ENCODE measurements at regions not wholly inside any gene's neighbourhood (a gene's known extent, or its start where the extent isn't known, plus 50 kb on each side); places are given as distances from the start of the nearest gene placed in this dataset.
"Not testable (repeated sequence)": the region's sequence is repeated elsewhere in the genome, so short reads cannot be mapped to it uniquely, and the experiment has no call there.

DNA sequence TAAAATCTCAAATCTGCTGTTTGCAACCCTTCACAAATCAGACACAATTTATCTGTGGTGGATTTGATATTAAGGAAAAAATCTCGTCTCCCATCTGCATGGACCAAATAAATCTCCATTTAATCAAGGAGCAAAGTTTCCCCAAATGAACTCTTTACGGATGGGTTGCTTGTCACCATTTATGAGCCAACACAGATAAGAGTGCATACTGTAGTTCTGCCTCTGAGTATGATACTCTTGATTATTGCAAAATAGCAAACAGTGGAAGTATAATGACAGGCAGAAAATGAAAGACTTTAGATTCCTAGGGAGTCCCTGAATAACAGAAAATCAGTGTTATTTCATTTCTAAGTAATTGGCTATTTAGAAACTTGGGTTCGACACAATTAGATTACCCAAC lies 1395.9 kb downstream of the FAM181B start:
- DNase-seq (ENCODE audit: extremely low read depth in 1 of 2, low read depth in 1 of 2) = no peak

DNA sequence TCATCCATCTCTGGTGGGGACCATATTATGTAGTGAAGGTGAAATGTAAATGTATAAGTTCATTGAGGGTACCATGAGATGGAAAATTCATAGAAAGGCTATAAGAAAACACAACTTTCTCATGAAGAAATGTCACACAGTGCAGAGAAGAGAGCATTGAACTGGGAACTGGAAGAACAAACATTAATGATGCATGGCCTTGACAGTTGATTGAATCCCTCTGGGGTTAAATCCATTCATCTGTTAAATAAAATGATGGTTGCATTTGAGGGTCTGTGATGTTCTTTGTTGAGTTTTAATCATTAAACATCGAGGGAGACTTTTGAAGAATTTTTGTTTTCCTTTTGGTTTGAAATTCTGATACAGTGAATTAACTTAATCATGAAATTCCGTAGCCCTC lies 1401.4 kb downstream of the FAM181B start:
- no peak for DNase-seq (ENCODE audit: extremely low read depth in 1 of 2, low read depth in 1 of 2)

DNA sequence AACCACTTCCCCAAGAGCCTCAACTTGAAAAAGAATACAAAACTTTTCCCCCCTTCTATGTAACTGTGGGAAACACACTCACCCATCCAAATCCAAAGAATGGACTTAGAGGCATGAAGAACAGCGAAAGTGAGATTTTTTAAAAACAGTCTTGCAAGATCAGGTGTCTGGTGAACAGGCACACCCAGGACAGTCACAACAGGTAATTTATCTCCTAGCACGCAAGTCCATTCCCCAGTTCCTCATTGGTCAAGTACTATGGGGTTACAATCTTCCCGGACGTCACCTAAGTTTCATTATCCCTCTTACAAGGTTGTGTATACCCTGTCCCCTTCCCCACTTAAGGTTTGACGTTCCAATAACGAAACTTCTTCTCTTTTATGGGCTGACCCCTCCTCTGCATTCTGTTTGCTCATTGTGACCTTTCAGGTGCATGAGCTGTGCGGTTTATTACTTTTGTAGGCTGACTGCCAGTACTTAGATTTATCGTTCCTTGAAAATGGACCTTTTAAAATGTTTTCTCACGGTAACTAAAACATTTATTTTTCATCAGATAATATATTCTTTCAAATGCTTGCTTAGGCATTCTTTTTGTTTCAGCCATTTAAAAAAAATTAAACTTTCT lies 1401.9 kb downstream of the FAM181B start:
- no peak for DNase-seq (ENCODE audit: extremely low read depth in 1 of 2, low read depth in 1 of 2)

DNA sequence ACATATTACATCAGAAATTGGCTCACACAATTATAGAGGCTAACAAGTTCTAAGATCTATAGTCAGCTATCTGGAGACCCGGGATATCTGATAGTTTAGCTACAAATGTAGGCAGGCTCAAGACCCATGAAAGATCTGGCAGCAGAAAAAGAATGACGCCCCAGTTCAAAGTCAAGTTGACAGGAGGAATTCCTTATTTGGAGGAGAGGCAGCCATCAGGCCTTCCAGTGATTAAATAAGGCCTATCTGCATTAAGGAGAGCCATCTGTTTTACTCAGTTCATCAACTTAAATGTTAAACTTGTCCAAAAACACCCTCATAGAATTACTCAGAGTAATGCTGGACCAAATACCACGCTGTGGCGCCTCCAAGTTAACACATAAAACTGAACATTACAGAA lies 1402.6 kb downstream of the FAM181B start:
- DNase-seq (ENCODE audit: extremely low read depth in 1 of 2, low read depth in 1 of 2) = no peak

DNA sequence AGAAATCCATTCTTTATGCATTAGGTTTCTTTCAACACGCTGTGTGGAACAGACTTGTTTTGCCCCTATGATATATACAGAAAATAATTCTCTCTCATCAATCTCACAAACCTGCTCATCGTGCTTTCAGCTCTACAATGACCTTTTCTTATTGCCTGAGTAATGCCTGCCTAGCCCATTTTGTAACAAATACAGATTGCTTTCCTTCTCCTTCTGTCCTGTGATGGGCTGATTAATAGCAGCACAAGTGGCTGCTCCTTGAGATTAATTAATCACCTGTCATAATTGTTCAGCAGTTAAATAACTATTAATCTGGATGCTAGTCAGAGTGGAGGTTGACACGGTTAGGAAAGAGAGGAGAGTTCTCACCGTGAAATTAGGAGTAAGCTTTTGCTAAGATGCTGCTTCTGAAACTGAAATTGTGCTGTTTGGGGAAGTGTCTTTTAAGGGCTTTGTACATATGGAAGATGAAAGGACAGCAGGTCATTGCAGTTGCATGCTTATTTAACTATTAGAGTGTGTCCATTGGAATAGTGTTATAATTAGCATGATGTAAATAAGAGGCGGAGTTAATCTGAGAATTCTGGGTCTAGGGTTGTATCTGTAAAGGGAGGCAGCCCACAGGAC lies 1430.5 kb downstream of the FAM181B start:
- no peak for DNase-seq (ENCODE audit: extremely low read depth in 1 of 2, low read depth in 1 of 2)

DNA sequence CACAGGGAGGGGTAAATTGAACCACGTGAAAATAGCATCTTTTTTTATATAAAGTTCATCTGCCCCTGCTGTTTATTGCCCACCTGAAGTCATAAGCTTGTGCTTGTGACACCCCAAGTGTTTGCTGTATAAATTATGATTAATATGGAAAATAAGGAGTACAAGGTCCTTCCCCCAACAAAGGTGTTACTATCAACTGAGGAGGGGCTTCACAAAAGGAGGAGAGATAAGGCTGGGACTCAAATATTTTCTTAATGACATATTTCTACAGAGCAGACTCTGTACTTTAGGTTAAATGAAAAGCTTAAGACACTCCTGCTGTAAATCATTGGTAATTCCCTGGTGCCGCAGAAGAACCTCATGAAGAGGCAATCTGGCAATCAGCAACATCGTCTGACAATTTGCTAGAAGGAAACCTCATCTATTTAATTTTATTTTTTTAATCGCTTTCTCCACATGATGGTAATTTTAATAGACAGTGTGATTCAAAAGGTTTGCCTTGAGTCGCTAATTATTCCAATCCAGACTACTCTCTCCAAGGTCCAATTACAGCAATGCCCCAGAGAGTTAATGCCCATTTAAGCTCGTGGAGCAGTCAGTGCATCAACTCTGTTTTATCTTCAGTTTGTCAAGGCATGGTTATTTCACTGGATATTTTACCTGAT lies 1432.4 kb downstream of the FAM181B start:
- no peak for DNase-seq (ENCODE audit: extremely low read depth in 1 of 2, low read depth in 1 of 2)

DNA sequence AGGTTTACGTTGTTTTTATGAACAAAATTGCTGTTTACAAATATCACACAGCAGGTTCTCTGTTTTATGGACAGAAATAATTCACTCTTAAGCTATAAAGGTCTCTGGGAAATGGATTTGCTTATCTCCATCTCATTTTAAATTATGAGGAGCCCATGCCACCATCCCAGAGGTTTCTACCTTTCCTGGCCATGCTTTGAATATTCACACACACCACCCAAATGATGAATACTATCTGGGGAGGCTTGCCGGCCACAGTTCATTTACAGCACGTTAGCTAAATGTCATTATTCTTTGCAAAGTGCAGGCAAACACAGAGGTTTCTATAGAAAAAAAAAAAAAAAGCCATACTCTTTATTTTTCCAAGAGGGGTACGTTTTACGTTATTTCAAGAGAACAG lies 1446.7 kb downstream of the FAM181B start:
- DNase-seq (ENCODE audit: extremely low read depth in 1 of 2, low read depth in 1 of 2) = no peak

DNA sequence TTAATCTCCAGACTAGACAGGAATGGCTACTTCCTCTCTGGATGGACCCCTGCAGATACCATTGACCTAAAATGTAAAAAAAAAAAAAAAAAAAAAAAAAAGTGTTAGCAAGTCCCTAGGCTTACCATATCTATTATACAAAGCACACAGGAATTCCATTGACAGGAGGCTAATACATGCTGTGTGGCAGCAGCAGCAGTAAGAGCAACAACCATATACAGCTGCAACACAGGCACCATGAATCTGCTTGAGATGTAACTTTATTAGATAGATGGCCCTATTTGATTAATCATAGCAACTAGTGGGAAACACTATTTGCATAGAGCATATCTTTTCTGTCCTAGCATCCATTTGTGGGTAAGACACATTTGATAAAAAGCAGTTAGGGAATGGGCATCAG lies 1447.1 kb downstream of the FAM181B start:
- no peak for DNase-seq (ENCODE audit: extremely low read depth in 1 of 2, low read depth in 1 of 2)

DNA sequence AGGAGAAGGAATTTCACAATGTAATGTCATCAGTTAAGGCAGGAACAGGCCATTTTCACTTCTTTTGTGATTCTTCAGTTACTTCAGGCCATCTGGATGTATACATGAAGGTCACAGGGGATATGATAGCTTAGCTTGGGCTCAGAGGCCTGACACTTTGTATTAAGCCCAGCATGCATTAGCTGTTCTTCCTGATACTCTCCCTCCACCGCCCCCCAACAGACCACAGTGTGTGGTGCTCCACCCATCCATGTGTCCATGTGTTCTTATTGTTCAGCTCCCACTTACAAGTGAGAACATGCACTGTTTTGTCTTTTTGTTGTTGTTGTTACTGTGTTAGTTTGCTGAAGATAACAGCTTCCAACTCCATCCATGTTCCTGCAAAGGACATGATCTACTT lies 1453.4 kb downstream of the FAM181B start:
- not testable (repeated sequence) for DNase-seq (ENCODE audit: extremely low read depth in 1 of 2, low read depth in 1 of 2)

DNA sequence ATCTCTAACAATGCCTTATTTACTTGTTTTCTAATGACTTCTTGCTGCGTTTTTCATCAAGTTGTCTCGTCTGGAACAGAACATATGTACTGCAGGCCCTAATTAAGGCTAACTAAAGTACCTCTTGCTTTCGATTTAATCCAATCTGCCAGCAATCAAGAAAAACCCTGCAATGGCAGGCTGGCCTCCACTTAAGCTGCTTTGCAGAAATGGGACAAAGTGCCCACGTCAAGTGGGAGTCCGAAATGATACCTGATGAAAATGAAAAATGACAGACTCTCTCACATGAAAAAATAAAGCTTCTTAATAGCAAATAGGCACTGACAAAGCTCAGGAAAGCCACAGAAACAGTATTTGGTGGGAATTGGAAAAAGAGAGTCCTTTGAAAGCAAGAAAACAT lies 1454.7 kb downstream of the FAM181B start:
- no peak for DNase-seq (ENCODE audit: extremely low read depth in 1 of 2, low read depth in 1 of 2)

DNA sequence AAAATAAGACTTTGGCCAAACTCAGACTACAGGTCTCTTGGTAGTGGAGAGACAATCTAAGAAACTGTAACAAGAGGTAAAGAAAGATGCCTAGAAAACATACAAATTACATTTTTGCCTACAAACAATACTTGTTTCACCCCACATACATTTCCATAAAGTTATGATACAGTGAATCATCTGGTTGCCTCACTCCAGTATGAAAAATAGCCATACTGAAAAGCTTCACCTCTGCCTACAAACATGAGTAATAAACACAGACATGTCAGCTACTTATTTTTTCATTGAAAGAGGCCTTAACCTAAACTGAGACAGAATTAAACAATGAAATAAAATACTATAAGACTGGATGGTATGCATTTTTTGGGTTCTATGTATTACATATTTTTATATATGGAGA lies 1463.0 kb downstream of the FAM181B start:
- no peak for DNase-seq (ENCODE audit: extremely low read depth in 1 of 2, low read depth in 1 of 2)

DNA sequence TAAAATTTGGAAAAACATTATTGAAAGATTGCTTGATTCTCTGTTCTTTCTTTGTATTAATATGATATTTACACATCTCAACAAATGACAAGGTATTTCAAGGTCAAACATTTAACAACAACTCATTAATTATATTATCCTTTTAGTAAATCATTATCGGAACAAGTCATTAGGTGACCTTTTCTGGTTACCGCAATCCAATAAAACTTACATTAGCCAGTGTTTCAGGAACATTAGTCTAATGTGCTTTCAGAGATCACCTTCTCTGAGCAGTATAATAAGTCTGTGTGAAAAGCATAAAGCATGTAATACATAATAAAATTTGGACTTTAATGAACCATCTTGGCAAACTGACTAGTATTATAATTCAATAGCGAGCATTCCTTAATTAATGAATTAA lies 1466.4 kb downstream of the FAM181B start:
- no peak for DNase-seq (ENCODE audit: extremely low read depth in 1 of 2, low read depth in 1 of 2)

DNA sequence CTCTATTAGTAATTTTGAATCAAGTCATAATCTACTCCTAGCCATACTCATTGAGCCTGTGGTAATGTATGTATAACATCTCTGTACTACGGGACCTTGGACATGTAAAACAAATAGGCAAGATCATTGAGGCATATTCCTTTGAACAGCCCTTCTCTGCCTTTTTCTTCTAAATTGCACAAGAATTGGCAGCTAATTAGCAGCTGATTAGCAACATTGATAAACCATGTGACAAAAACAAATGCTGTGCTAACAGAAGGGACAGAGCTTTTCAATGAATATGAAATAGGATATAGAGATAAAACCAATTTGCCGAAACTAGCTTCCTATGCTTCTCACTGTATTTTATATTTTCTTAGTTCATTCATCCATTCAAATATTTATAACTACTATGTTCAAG lies 1474.2 kb downstream of the FAM181B start:
- no peak for DNase-seq (ENCODE audit: extremely low read depth in 1 of 2, low read depth in 1 of 2)

DNA sequence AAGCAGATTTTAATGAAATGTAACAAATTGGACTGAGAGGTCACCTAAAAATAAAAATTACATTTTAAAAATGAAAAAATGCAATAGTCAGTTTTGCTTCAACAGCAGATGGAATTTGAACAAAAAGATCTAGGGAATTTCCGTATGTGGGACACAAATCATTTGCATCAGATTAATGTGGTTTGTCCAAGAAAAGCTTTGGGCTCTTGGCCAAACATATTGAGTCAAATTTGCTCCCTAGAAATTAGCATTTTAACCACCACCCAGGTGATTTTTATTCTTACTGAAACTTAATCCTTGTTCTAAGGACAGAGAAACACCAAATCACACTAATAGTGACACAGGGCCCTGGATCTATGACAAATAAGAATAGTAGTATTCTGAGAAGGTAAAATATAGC lies 1477.8 kb downstream of the FAM181B start:
- DNase-seq (ENCODE audit: extremely low read depth in 1 of 2, low read depth in 1 of 2) = no peak

DNA sequence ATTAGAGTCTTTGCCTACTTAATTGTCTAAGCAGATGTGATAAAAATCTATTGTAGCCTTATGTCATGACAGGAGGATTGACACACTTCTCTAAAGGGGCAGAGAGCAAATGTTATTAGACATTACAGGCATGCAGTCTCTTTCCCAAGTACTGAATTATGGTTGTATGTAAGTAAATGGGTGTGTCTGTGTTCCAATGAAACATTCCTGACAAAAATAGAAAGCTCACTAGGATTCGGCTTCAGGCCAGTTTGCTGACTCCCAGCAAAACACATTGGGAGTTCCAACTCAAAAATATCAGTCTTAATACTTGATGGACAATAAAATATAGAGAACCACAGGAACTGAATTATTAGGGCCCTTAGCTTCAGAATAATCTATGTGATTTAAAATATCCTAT lies 1480.4 kb downstream of the FAM181B start:
- no peak for DNase-seq (ENCODE audit: extremely low read depth in 1 of 2, low read depth in 1 of 2)

DNA sequence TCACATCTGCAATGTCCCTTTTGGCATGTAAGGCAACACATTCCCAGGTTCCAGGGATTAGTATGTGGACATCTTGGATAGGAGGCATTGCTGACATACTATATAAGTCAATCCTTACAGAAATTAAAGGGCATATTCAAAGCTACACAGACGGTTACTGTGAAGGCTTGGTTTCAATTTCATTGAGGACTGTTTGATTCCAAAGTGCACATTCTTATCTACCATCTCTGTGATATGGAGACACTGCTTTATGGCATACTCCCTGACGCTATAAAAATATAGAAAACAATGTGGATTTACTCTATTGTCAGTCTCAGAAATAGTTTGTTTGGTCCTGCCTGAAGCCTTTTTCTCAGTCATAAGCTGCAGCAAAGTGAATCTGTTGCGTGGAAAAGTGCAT lies 1486.7 kb downstream of the FAM181B start:
- DNase-seq (ENCODE audit: extremely low read depth in 1 of 2, low read depth in 1 of 2) = no peak

DNA sequence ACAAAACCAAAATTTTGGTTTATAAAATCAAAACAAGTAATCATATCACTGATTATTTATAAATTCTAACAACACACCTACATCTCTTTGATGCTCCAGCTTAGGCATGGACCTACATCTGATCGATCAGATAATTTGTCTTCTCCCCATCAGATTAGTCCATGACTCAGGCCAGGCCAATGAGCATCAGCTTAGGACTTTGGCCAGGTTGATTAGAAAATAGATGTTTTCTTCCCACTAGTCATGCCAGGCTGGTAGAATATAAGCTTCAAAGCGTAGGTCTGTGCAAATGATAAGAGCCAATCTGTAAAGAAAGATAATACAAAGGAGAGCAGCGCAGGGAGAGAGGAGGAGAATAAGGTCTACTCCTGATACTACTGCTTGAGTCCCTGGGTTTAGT lies 1487.9 kb downstream of the FAM181B start:
- no peak for DNase-seq (ENCODE audit: extremely low read depth in 1 of 2, low read depth in 1 of 2)

DNA sequence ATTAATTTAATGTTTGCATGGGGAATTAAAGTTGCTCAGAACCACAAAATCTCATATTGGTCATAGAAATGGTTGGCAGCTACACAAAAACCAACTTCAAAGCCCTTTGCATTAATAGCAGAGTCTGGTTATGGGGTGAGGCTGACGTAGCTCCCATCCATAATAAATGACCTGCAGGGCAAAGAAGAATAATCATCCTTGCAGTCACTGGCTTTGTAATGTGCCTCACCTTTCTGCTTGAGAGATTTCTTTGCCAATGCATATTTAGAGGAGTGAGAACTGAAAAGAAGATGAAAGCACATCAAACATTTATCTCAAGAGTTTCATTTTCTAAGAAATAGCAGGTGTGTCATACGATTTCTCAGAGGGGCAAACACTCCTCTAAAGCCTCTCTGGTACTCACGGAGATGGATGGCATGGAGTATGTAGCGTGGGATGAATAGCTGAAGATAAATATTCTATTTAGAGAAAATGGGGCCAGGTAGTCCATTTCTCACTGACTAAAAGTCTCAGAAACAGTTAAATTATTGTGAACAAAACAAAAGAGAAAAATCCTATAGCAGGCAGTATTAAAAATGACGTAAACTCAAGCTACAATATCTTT lies 1491.9 kb downstream of the FAM181B start:
- no peak for DNase-seq (ENCODE audit: extremely low read depth in 1 of 2, low read depth in 1 of 2)

DNA sequence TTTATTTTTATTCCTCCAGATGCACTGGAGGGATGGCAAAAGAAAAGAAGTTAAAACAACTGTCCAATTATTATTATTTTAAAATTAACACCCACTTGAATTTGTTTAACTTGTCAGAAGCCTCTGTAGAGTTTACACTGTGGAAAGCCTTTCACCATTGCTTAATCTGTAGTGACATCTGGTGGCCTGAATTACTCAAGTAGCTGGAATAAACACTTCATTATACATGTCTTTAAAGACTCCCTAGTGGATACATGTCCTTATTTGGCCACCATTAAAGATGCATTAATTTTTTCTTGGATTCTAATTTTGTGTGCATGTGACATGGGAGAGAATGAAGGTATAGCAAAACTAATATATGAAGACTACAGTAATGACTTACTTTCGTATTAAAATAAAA lies 1496.5 kb downstream of the FAM181B start:
- DNase-seq (ENCODE audit: extremely low read depth in 1 of 2, low read depth in 1 of 2) = no peak

DNA sequence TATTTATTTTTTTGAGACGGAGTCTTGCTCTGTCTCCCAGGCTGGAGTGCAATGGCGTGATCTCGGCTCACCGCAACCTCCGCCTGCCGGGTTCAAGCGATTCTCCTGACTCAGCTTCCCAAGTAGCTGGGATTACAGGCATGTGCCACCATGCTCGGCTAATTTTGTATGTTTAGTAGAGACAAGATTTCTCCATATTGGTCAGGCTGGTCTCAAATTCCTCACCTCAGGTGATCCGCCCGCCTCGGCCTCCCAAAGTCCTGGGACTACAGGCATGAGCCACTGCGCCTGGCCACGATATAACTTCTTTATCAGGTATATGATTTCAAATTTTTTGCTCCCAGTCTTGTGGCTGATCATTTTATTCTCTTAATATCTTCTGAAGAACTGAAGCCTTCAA lies 1506.3 kb downstream of the FAM181B start:
- not testable (repeated sequence) for DNase-seq (ENCODE audit: extremely low read depth in 1 of 2, low read depth in 1 of 2)

DNA sequence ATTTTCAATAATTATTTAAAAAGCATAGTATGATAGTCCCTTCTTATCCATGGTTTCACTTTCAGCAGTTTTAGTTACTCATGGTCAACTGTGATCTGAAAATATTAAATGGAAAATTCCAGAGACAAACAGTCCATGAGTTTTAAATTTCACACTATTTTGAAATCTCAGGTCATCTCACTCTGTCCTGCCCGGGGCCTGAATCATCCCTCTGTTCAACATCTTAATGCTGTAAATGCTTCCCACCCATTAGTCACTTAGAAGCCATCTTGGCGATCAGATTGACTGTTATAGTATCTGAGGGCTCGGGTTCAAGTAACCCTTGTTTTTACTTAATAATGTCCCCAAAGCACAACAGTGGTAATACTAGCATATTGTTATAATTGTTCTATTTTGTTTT lies 1509.3 kb downstream of the FAM181B start:
- no peak for DNase-seq (ENCODE audit: extremely low read depth in 1 of 2, low read depth in 1 of 2)

DNA sequence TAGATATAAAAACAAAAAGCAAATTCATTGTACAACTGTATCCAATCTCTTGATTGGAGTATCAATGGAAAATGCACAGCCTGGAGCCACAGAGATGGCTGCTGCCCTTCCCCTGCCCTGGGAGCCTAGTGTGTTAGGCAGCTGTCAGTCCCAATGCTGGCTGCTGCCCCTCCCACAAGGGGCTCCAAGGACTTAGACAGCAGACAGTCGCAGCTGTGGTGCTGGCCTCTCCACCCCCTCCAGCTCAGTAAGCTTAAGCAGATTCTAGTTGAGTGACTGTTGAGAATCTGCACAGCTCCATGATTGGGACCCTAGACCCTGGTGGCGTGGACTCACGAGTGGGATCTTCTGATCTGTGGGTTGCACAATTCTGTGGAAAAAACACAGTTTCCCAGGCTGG lies 1511.2 kb downstream of the FAM181B start:
- DNase-seq (ENCODE audit: extremely low read depth in 1 of 2, low read depth in 1 of 2) = no peak

All from activated CD8-positive, alpha-beta memory T cell treated with anti-CD3 and anti-CD28 coated beads for 1 hour (primary cell).